ENCODE measurements at regions not wholly inside any gene's neighbourhood (a gene's known extent, or its start where the extent isn't known, plus 50 kb on each side); places are given as distances from the start of the nearest gene placed in this dataset.

DNA sequence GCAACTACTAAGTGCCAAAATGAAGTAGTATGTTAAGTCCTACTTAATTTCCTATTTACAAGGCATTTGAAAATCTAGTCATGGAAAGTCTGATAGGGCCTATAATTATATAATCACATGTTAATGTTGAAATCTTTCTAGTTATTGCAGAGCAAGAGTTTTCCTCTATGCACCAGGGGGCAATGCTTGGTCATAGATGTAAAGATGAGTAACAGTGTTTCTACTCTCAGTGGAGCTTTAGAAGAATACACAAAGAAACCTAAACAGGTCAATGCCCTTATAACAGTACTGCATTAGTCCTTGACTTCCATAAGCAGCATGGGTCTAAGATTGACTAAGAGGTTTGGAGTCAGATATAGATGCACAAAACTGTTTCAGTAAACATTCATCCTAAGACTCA is 218.7 kb downstream of the KCTD12 start:
- TF ChIP-seq POLR2A (IDR thresholded peaks at IDR 0.05), result no peak
- TF ChIP-seq, protein P1, sequence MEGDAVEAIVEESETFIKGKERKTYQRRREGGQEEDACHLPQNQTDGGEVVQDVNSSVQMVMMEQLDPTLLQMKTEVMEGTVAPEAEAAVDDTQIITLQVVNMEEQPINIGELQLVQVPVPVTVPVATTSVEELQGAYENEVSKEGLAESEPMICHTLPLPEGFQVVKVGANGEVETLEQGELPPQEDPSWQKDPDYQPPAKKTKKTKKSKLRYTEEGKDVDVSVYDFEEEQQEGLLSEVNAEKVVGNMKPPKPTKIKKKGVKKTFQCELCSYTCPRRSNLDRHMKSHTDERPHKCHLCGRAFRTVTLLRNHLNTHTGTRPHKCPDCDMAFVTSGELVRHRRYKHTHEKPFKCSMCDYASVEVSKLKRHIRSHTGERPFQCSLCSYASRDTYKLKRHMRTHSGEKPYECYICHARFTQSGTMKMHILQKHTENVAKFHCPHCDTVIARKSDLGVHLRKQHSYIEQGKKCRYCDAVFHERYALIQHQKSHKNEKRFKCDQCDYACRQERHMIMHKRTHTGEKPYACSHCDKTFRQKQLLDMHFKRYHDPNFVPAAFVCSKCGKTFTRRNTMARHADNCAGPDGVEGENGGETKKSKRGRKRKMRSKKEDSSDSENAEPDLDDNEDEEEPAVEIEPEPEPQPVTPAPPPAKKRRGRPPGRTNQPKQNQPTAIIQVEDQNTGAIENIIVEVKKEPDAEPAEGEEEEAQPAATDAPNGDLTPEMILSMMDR (IDR thresholded peaks at IDR 0.05), result peak; percentile 21 to 28 (median 21)

All from testis (tissue), 2 donors.